Eye (tissue), 1 donor: ENCODE measurements at regions not wholly inside any gene's neighbourhood (a gene's known extent, or its start where the extent isn't known, plus 50 kb on each side); places are given as distances from the start of the nearest gene placed in this dataset.

Experiments
- DNase-seq: peaks from one replicate; pipeline ENCODE4 v3.0.0-alpha.2; 2015

GRCh38 chr3:30122359-30122758, 484.0 kb upstream of the TGFBR2 start:
- no peak for DNase-seq

GRCh38 chr3:30123224-30123623, 483.2 kb upstream of the TGFBR2 start:
- no peak for DNase-seq

DNA sequence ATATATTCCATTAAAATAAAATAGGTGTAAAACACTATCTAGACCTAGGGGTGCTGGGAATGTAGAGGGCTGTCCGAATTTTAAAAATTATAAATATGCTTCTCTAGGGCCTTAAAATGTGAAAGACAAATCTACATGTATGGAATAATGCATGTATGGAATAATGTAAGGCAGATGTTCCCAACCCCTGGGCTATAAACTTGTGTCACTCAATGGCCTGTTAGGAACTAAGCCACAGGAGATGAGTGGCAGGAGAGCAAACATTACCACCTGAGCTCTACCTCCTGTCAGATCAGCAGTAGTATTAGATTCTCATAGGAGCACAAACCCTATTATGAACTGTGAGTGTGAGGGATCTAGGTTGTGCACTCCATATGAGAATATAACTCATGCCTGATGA, 482.6 kb upstream of the TGFBR2 start:
- DNase-seq: no peak

GRCh38 chr3:30124435-30125370, 481.7 kb upstream of the TGFBR2 start:
- DNase-seq: peak; percentile 35

DNA sequence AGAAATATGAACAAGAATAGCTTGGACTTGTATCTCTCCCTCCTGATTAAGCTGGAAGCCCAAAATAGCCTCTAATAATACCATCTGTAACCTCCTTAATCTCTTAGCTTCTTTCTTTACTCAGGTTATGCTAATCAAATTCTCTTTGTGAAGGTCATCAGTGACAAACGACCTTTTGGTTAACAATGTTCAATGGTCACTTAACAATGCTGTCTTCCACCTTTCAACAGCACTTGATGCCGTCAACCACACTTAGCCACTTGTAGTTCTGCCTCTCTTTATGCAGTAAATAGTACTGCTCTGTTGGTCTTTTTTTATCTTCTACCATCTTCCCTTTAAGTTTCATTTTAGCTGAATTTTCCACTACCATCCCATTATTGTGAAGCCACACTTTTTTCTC, 476.6 kb upstream of the TGFBR2 start:
- DNase-seq: no peak

DNA sequence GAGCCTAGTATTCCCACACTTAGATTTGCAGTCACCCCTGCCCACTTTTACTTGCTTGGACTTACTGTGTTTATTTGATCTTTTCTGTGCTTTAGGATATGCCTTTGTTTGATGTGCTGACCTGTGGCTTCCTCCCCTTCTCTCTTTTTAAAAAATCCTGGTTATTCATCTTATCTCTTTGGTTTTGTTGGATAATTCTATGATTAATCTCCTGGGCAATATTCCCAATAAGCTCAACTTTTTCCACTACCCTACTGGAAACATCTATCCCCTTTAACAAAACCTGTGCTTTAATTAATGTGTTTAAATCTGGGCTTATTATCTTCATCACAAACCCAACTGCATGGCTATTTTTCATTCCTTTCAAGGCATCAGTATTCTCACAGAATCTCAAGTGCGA, 476.0 kb upstream of the TGFBR2 start:
- no peak for DNase-seq

DNA sequence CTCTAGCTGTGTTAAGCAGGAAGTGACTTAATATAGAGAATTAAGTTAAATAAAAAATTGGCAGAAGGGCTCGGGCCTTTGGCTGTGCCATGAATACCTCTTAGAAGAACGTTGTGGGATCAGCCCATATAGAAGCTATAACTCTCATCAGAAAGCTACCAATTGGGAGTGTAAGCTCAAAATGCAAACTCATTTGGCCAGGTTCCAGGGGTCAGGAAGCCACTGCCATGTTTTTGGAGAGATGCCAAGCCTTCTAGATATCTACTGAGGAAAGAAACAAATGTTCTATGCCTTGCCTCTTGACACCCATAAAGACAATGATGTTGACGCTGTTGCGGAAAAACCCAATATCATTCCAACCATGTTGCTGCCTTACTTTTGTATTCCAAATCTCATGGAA, 475.2 kb upstream of the TGFBR2 start:
- DNase-seq: no peak

GRCh38 chr3:30135190-30135589, 471.2 kb upstream of the TGFBR2 start:
- no peak for DNase-seq

GRCh38 chr3:30139283-30139682, 467.1 kb upstream of the TGFBR2 start:
- no peak for DNase-seq

- DNase-seq: no peak
These were observed 465.9 kb upstream of the TGFBR2 start for GRCh38 chr3:30140356-30141075.

- DNase-seq: peak; percentile 73
These were observed 465.2 kb upstream of the TGFBR2 start for GRCh38 chr3:30141178-30141581.

DNA sequence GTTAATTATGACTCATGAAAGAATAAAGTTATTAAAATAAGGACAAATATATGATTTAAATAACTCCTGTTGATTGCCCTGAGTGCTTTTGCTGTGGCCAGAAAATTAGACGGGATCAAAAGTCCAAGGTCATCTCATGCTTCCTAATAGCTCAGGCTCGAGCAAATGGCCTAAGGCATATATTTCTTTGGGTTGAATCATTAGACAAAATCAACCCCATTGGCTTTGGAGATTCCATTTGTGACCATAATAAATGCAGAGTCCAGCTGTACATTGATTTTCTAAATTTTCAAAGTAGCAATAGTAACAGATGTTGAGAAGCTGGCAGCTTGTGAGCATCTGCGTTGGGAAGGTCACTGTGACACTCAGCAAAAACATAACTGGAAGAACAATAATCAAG, 464.5 kb upstream of the TGFBR2 start:
- peak; percentile 27 for DNase-seq

- no peak for DNase-seq
These were observed 463.5 kb upstream of the TGFBR2 start for GRCh38 chr3:30142946-30143345.

- DNase-seq: no peak
These were observed 461.1 kb upstream of the TGFBR2 start for GRCh38 chr3:30145281-30145680.

DNA sequence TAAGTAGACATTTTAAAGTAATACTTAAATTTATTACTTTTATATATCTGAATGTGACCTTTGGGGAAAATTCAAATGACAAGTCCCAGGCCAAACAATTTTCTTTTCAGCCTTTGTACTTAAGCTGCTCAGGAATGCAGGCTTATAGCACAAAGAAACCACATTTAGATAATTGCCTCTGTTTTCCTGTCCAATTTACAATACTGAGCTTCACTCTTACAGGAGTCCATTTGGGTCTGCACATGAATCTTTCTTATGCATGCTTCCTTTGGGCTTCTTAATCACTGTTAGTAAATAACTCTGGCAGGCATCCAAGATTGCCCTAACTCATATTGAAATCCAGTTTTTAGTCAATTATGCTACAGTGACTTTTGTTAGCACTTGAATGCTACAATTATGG, 459.4 kb upstream of the TGFBR2 start:
- DNase-seq: no peak

GRCh38 chr3:30154853-30155252, 451.5 kb upstream of the TGFBR2 start:
- no peak for DNase-seq

DNA sequence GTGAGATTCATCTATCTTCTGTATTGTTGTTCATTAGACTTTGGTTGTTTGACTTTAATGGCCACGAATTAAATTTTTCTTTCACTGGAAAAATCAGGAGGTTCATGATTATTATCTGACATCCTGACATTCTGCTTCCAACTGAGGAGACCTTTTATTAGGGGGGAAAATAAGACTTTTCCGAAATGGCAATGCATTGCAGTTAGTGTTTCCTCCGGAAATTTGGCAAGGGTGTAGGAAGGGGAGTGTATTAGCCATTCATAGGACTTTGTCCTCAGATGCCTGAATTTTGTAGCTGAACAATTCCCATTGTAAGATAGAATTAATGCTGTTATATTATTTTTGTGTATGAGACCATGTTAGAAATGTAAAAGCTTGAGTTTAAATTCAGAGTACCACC, 450.6 kb upstream of the TGFBR2 start:
- no peak for DNase-seq

GRCh38 chr3:30156586-30157498, 449.6 kb upstream of the TGFBR2 start:
- no peak for DNase-seq

DNA sequence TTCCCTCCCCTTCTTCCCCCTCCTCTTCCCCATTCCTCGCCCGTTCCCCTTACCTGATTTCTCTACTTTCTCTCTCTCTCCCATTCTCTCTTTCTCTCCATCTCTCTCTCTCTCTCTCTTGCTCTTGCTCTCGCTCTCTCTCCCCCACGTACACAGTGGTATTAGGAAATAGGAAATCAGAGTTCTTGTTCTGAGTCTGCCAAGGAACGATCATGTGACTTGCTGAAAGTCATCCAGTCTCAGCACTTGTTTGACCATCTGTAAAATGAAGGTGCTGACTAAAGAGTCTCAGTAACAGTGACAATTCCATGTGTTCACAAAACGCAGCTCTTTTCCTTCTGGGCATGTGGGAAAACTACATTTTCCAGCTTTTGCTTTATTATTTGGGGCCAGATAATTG, 445.0 kb upstream of the TGFBR2 start:
- no peak for DNase-seq

GRCh38 chr3:30162579-30162978, 443.8 kb upstream of the TGFBR2 start:
- no peak for DNase-seq

DNA sequence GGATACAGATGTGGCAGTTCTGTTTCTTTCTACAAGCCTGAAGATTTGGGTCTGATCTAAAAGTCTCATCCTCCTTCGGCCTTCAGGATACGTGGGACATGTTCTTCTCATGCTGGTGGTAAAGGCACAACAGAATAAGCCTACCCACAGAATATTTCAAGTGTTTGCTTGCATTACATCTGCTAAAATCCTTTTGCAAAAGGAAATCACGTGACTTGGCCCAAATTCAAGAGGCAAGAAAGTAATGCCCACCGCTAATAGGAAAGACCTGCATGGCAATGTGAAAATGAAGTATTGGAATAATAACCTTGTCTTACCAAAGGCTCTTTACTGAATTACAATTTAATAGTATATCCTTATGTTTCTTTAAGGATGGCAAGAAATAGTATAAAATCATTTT, 439.9 kb upstream of the TGFBR2 start:
- no peak for DNase-seq

GRCh38 chr3:30167541-30168011, 438.8 kb upstream of the TGFBR2 start:
- peak; percentile 31 for DNase-seq

- DNase-seq: no peak
These were observed 436.9 kb upstream of the TGFBR2 start for GRCh38 chr3:30169487-30169886.
